ENCODE measurements at regions not wholly inside any gene's neighbourhood (a gene's known extent, or its start where the extent isn't known, plus 50 kb on each side); places are given as distances from the start of the nearest gene placed in this dataset.

DNA sequence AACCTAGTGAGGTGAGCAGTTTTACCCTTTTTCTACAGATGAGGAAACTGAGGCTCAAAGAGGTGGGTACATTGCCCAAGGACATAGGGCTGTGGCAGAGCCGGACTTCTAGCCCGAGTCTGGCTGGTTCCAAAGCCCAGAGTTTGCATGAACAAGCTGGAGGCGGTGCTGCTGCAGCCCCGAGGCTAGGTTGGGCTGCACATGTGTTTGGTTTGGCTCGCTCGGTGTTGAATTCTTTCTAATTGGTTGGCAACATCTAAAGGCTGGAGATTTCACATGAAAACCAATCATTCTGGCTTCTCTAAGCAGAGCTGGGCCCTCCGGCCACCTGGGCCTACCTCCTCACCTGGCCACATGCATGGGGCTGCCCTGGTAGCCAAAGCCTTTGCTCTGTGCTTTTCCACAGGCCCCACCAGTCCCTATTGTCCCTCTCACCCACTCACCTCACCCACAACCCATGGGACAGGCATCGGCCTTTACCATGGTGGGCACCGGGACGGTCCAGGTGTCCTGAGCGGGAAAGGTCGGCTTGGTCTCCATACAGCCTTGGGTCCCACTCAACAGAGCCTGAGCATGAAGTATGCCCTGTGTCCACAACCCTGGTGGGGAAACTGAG is 262.3 kb downstream of the NSG2 start:
- DNase-seq (ENCODE audit: low read depth in 1 of 2, low spot score in 2 of 2) (peak in 1 of 2 experiments; percentile 35), FAIRE-seq (no peak)
- Histone ChIP-seq H4K8ac (ENCODE audit: extremely low read depth, insufficient read depth, low read length) (no peak overlapping the region), H3K23me2 (ENCODE audit: low read depth, low read length) (peaks cover 4% of the 10 kb centered on the region; the same call in 1 of the 2 replicates), H3K79me1 (ENCODE audit: low read depth, low read length) (no peaks in the 10 kb centered on the region), H3K23ac (ENCODE audit: insufficient read length) (no peak overlapping the region), H3K56ac (replicated peaks; ENCODE audit: insufficient read length, low read depth, low read length) (no peak overlapping the region), H2BK20ac (ENCODE audit: low read length) (no peak overlapping the region), H3K27me3 (replicated peaks in 1 of 4; ENCODE audit: control insufficient read depth in 3 of 4, extremely low read depth in 1 of 4, insufficient read depth in 3 of 4, low read length in 3 of 4) (peaks cover 0 to 7% (median 5%) of the 10 kb centered on the region in 4 experiments; a peak in 5 of 7 replicates), H3K27ac (ENCODE audit: low read depth, low read length) (no peak overlapping the region), H3K4me3 (ENCODE audit: extremely low read depth in 1 of 4, insufficient read depth in 2 of 4, low read depth in 3 of 4, low read length in 4 of 4) (no peak overlapping the region), H2AFZ (ENCODE audit: low read length) (no peak overlapping the region), H3K4me1 (replicated peaks in 1 of 4; ENCODE audit: control insufficient read depth in 3 of 4, insufficient read depth in 4 of 4, low read length in 3 of 4) (peaks cover 0 to 7% (median 1%) of the 10 kb centered on the region in 4 experiments; a peak in 2 of 7 replicates), H3K4ac (replicated peaks; ENCODE audit: insufficient read length, low read depth, low read length) (no peak overlapping the region), H3K79me2 (ENCODE audit: control insufficient read depth in 1 of 2, insufficient read depth in 2 of 2, low read length in 2 of 2) (no peaks in the 10 kb centered on the region), H2AK5ac (ENCODE audit: low read depth, low read length) (no peak overlapping the region), H3K18ac (ENCODE audit: extremely low read depth, low read length) (no peak overlapping the region), H3K9me3 (ENCODE audit: insufficient read depth in 2 of 2, low read depth in 1 of 2, low read length in 1 of 2) (no peaks in the 10 kb centered on the region), H4K5ac (ENCODE audit: insufficient read length, low read depth, low read length) (no peak overlapping the region), H2BK5ac (ENCODE audit: low read depth, low read length) (no peak overlapping the region), H2BK15ac (ENCODE audit: low read length) (no peak overlapping the region), H2BK12ac (ENCODE audit: low read depth, low read length) (no peak overlapping the region), H3K14ac (ENCODE audit: insufficient read length) (no peak overlapping the region), H4K20me1 (replicated peaks in 1 of 2; ENCODE audit: control insufficient read depth in 1 of 2, insufficient read depth in 2 of 2, low read length in 2 of 2) (no peaks in the 10 kb centered on the region), H4K91ac (replicated peaks; ENCODE audit: insufficient read length, low read length) (no peak overlapping the region), H3K4me2 (ENCODE audit: insufficient read depth in 1 of 2, low read depth in 2 of 2, low read length in 2 of 2) (no peak overlapping the region), H3K36me3 (ENCODE audit: control insufficient read depth in 2 of 4, insufficient read depth in 4 of 4, low read length in 3 of 4) (no peaks in the 10 kb centered on the region), H2BK120ac (replicated peaks; ENCODE audit: low read depth, low read length) (no peak overlapping the region), H3K9ac (replicated peaks in 1 of 4; ENCODE audit: extremely low read depth in 1 of 4, low read depth in 3 of 4, low read length in 3 of 4) (no peak overlapping the region)
- POLR2A ChIA-PET (ENCODE audit: partially characterized antibody): no interaction called here
- 88% methylated on average over 11 of the region's 12 CpGs; no CpG with 5 or more reads in 1 of the 2 experiments for WGBS, 2 experiments (ENCODE audit: extremely low coverage in 1 of 2, insufficient coverage in 1 of 2, insufficient read length in 1 of 2, insufficient replicate concordance in 2 of 2, low coverage in 1 of 2, low lambda C conversion rate in 2 of 2, missing lambda C conversion rate in 1 of 2)
- CTCF ChIA-PET (ENCODE audit: partially characterized antibody): interaction anchor here (1.0 to 13.2 kb wide), 9 partner anchors 9 to 282 kb away, joined by 3 to 174 read pairs (median 4); partner anchors contain the start of gene NSG2
- TF ChIP-seq KDM1A (IDR thresholded peaks at IDR 0.05; ENCODE audit: borderline replicate concordance, low read length) (no peak), EGR1 (IDR thresholded peaks at IDR 0.05; ENCODE audit: borderline replicate concordance, low read depth, low read length) (no peak), CBX5 (IDR thresholded peaks at IDR 0.05; ENCODE audit: low read depth, low read length) (no peak)
